ENCODE measurements at regions not wholly inside any gene's neighbourhood (a gene's known extent, or its start where the extent isn't known, plus 50 kb on each side); places are given as distances from the start of the nearest gene placed in this dataset.

DNA sequence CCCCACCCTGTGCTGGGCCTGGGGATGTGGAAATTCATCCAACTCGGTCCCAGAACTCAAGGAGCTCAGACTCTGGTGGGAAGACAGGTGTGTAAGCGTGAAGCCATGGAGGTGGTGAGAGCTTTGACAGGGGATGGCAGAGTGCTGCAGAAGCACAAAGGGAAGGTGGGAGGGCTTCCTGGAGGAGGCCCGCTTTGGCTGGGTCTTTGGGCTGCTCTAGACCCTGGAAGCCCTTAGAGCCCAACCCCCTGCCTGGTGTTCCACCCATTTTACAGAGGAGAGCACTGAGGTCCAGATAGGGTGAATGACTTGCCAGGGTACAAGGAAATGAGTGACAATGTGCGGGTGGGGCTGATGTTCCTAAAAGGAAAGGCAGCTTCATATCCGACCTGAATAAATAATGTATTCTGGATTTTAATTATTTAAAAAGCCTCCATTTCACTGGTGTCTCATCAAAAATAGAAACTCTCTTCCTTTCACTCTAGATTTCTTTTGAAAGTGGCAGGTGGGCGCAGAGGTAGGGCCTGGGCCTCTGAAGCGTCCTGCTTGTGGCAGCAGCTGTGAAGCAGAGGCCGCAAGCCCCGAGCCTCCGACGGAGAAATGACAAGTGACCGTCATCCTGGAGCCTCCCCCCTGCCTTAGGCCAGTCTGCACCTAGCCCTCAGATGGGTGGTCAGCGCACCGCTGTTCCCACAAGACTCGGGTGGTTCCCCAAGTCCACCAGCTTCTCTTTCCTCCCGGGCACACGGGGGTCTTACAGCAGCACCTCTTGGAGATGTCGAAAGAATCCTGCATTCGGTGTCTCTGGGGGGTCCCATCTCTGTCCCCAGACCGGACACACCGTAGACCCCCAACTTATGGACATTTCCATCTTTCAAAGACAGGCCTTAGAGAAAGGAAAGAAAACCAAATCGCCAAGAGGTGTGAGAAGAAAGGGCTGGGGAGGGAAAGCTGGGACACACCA is 71.0 kb upstream of the TAF1B start:
- DNase-seq: no peak

DNA sequence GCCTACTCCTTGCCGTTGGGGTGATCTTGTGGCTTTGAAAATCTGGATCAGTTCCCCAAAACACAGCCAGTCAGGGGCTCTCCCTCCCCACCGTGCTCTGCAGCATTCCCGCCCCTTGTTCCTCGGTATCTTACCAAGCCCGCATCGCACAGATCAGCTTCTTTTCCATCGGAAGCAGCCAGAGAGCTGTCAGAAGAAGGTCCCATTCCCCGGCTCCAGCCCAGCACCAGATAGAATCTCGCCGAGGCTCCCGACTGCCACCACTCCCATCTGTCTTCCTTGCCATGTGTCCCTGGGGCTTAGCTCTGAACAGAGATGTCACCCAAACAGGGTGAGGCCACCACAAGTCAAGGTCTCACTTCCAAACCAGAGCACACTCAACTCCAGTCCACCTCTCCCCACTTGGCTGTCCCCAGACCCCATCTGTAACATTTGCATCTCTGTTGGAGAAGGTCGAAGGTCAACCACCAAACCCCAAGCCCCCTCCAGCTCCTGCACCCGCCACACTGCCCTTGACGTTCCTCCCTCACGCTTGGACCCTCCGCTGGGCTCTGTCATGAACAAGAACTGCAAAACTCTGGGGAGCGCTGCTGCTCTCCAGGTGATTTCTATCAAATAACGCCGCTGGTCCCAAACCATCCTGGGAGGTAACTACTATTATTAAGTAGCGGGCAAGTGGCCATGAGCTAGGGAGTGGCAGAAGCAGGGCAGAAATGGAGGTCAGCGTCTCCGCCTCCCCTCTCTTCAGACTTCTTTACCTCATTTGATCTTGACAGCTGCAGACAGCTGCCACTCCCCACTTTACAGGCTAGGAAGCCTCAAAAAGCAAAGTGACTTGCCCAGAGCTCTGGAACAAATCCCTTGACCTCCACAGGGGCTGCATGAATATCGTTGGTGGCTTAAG is 70.0 kb upstream of the TAF1B start:
- peak in 1 of 2 donors; percentile 58 for DNase-seq

DNA sequence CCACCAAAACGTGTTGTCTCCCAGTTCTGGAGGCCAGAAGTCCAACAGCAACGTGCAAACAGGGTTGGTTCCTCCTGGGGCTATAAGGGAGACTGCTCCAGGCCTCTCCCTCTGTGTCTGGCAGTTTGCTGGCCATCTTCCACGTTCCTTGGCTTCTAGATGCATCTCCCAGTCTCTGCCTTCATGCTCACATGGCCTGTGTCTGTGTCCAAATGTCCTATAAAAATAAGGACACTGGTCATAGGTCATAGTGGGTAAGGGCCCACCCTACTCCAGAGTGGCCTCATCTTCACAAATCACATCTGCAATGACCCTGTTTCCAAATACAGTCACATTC is 69.4 kb upstream of the TAF1B start:
- no peak for DNase-seq

DNA sequence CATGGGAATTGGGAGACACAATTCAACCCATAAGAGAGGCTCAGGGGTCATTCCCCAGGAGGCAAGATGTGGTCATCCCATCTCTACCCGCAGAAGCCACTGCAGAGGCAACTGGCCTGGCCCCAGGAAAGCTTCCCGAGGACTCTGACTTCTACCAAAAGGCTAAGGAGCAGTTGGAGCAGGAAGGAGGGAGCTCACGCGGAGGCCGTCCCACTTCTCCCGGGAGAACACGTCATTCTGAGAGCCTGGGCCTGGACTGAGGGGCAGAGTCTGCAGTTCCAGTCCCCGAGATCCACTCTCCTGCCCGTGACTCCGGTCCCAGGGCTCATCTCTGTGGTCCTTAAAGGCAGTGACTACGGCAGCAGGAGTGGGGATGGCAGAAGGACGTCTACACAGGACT is 69.0 kb upstream of the TAF1B start:
- DNase-seq: no peak

DNA sequence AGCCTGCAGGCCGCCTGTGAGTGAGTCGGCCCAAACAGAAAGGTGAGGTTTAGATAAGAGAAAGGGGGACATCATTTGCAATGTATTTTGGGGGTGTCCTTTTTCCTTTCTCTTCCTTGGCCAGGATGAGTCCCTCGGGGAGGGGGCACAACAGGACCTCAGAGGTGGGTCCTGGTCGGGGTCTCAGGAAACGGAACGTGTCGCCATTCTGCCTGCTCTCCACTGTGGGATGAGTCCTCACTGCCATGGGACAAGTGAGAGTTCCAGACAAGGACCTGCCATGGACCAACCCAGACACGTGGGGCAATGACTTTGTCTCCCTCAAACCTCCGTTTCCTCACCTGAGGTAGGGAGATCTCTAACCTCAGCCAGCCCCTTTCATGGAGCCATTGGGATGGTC is 67.9 kb upstream of the TAF1B start:
- no peak for DNase-seq

DNA sequence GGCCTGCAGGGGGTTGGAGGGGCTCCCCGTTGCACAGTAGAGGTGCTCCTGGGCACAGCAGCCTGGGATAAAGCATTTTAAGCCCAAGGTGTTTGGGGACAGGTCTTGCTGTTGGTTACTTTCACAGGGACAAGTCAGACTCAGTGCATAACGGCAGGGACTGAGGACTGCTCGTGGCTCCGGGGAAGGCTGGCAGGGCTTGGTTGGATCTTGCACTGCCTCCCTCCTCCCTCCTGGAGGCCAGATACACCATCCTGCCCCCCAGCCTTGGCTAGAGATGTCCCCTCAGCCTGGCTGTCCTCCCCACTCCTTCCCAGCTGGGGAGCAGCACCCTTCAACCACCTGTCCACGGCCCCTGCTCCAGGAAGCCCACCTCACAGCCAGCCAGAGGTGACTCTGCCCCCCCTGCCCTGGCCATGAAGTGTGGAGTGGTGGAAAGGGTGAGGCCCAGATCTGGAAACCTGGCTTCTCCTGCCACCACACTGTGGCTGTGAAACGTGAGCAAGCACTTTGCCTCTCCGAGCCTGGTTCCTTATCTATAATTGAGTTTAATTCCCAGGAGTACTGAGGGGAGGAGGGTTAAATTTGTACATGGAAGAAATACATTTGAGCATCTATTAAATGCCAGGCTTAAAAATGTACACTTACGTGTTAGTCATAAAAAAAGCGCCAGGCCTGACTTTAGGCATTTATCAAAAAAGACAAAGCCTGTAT is 67.1 kb upstream of the TAF1B start:
- no peak for DNase-seq

DNA sequence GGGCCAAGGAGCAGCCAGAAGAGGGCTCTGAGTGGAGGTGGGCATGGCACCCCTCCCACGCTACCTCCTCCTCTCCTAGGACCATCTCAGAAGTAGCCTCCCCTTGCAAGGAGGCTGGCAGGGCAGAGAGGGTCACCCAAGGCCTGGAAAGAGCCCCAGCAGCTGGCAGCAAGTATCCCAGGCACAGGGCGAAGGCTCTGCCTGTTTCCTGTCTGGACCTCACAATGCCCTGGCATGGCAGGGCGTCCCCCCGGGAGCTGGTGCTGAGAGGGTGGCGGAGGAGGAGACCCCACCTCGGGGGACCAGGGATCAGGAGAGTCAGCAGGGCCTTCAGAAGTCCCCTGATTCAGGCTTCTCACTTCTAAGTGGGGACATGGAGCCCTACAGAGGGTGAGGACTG is 66.2 kb upstream of the TAF1B start:
- DNase-seq: no peak

DNA sequence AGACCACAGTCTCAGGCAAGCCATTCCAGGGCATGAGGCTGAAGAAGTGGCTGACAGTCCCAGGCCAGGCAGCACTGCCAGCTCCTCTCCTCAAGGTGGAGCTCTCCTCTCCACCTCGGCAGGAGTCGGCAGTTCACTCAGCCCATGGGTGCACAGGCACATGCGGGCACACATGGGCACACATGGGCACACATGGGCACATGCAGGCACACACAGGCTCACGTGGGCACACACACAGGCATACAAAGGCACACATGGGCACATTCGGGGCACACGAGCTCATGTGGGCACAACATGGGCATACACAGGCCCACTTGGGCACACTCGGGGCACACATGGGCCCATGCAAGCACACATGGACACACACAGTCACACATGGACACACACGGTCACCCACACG is 65.3 kb upstream of the TAF1B start:
- DNase-seq: no peak

DNA sequence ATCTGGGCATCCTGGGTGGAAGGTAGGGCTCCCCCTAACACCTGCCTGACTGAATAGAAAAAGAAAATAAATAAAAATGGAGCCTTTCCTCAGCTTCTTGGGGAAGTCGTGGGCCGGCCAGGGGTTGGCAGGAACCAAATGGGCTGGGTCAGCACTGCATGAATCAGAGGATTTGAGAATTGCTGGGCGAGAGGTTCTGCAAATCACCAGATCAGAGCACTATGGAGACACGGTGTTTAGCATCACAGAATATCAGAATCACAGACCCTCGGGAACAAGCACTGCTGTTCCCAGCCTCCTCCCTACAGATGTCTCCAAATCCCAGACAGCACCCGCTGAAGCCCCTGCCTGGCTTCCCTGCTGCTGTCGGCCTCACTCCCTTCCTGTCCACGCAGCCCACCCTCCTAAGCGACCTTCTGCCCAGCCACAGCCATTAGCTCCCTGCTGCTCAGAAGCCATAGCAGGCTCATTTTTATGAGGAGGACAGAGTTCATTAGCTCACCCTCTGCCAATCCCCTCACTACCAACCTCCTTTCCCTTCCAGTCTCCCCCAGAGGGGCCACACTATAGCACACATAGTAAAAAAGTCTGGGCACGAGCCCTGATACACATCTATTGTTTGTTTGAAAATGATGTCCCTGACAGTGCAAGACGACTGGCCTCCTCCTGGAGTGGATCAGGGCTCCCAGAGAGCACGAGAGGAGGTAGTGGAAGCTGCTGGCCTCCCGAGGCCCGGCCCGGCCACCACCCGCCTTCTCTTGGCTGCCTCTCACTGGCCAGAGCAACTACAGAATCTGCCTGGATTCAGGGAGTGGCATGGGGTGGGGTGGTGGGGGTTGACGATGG is 64.6 kb upstream of the TAF1B start:
- no peak for DNase-seq

DNA sequence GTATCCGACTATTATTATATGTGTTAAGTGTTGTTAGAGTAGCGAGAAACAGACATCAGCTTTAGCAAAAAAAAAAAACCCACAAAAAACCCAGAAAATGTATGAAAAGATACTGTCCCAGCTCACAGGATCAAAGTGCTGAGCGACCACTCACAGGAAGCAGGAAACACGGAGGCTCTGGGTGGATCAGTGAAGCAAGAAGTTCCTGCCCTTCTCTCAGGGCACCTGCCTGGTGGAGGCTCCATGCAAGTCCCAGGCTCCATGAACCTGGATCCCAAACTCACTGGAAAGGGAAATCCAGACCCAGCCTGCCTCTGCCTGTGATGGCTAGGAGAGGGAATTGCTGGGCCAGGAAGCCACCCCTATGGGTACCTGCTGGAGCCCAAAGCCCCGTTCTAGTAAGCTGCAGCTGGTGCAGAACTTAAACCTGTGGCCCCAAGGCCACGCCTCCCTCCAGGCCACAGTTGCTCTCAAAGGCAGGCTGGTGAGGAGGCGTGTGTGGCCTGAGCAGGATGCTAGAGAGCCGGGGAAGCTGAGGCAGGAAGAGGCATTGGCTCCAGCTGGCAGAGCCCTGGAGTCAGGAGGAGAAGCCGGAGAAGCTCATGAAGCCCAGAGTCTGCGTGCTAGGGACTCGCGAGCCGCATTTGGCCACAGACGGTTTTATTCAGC is 63.5 kb upstream of the TAF1B start:
- DNase-seq: no peak

DNA sequence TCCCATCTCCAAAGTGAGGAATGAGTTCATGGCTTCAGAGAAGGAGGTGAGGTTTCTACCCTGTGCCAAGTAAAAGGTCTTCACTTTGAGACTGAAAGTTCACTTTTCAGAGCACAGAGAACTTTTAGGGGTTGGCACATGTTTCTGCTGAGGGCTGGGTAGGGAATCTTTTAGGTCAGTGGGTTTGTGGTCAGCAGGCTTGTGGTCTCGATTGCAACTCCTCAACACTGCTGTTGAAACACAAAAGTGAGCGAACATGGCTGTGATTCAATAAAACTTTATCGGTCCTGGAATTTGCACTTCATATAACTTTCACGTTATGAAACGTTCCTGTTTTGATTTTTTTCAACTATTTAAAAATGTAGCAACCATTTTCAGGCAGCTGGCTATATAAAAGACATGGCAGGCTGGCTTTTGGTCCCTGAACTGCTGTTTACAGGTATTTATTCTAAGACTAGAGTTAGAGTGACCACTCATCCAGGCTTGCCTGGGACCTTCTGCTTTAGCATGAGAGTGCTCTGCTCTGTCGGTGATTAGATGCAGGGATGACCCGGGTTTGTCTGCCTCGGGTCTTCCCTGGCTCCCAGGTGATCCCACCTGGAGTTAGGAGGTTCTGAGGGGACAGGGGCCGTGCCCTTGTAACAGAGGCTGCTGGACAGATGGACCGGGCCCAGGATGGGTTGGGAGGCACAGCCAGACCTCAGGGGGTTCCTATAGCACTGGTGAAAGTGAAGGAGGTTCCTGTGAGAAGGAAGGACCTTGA is 62.7 kb upstream of the TAF1B start:
- DNase-seq: no peak

DNA sequence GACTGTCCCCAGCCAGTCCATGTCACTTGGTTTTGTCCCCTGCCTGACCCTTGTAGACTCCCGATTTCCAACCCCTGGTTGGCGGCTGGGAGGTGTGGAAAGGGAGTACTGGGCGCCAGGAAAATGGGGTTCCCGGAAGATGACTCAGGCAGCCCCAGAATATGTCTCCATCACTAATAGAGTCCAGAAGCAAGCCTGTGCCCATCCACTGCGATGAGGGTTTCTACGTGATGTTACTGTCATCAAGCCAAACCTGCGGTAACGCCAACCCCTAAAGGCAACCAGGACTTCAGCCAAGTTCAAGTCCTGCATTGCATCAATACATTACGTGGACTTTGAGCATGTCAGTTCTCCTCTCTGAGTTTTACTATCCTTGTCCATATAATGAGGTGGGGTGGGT is 62.0 kb upstream of the TAF1B start:
- DNase-seq: no peak

DNA sequence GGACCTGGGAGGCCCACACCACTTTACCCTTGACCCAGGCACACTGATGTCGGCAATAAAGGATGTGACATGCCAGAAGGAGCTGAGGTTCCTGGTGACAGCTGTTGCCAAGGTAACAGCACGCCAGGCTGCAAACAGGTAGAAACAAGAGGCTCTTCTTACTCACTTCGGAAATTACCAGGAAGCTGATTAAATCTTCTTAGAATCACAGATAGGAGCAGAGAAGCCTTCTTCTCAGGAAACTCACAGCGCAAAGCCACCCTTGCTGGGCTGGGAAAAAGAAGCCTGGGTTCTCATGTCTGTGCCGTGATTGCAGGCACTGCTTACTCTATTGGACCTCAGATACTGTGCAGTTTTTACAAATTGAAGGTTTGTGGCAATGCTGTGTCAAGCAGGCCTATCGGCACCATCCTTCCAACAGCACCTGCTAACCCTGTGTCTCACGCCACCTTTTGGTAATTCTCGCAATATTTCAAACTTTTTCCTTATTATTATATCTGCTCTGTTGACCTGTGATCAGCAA is 61.0 kb upstream of the TAF1B start:
- no peak for DNase-seq

DNA sequence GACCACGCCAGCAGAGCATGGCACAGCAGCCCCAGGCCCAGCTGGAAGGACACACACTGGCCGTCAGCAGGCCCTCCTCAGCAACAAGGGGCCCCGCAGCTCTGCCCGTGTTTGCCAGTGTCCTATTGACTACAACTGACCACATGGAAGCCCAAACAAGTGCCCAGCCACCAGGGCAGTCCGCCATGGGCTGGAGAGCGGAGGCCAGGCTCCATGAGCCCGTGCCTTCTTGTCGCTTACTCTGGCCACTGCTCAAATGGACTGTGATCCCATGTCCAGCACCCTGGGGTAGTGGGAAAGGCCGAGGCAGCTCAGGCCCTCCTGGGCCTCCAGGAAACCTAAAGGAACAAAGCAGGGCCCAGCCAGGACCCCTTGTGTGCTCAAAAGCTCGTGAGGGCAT is 53.9 kb upstream of the TAF1B start:
- no peak for DNase-seq

DNA sequence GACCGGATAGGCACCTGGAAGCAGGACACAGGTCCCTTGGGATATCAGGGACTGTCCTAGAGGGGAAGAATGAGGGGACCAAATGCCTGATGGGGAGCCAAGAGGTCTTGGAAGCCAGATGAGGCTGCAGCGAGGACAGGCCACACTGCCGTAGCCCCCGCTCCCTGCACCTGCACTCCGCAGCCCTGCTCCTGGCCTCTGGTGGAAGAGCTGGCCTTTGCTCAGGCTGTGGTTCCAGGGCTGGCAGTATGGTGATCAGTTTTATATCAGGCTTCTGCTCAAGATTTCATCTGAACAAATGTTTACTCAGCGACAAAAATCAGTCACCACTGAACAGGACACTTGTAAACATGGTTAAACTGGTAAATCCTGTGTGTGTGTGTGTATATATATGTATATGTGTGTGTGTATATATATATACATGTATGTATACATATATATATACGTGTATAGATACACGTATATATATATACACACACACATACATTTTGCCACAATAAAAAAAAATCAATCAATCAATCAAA is 52.5 kb upstream of the TAF1B start:
- DNase-seq: no peak

DNA sequence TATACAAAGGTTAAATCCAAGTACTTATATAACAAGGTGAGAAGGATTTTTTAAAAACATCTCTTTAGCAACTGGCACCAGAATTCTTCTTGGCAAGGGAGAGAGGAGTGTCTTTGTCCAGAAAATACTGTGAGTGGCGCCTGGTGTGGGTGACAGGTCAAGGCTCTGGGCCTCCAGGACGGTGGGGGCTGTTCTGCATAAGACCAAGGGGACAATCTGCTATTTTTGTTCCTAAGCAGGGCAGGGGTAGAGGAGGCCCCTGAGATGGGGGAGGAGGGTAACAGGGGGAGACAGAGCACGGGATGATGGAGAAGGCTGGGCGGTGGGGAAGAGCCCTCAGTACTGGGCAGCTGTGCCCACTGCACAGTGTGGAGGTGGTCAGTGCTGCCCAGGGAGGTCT is 51.6 kb upstream of the TAF1B start:
- no peak for DNase-seq

DNA sequence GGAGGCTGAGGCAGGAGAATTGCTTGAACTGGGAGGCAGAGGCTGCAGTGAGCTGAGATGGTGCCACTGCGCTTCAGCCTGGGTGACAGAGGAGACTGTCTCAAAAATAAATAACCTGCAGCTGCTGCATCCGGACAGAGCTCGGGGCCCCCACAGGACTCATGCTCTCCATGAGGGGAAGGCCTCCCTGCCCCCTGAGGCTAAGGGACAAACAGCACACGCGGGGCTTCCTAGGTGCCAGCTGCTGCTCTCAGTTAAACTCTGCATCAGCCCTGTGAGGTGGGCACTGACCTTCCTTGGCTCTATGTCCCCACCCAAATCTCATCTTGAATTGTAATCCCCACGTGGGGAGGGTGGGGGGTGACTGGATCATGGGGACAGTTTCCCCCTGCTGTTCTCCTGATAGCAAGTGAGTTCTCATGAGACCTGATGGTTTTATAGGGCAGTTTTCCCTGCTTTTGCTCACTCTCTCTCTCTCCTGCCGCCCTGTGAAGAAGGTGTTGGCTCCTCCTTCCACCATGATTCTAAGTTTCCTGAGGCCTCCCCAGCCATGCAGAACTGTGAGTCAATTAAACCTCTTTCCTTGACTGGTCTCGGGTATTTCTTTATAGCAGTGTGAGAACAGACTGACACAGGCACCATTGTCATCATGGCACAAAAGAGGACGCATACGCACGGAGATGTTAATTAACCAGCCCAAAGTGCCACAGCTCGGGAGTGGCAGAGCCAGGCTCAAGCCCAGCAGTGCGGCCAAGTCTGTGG is 49.9 kb upstream of the TAF1B start:
- DNase-seq: no peak
